ENCODE measurements at regions not wholly inside any gene's neighbourhood (a gene's known extent, or its start where the extent isn't known, plus 50 kb on each side); places are given as distances from the start of the nearest gene placed in this dataset.

GRCh38 chr1:114206392-114206791 lies 52.7 kb upstream of the SYT6 start:
- H3K4me1 Mint-ChIP-seq = no peaks in the 10 kb centered on the region
- ATAC-seq (no peak), DNase-seq (no peak)
- H3K36me3 Mint-ChIP-seq = no peaks in the 10 kb centered on the region
- peaks cover 71% of the 10 kb centered on the region for H3K27me3 Mint-ChIP-seq
- H3K9me3 Mint-ChIP-seq (ENCODE audit: low read depth) = no peaks in the 10 kb centered on the region
- no peak overlapping the region for H3K27ac Mint-ChIP-seq
- H3K4me3 Mint-ChIP-seq = no peak overlapping the region
- CTCF ChIA-PET = no interaction called here

- Mint-ChIP-seq H3K4me3 (no peak overlapping the region), H3K27me3 (peaks cover 75% of the 10 kb centered on the region), H3K4me1 (no peaks in the 10 kb centered on the region), H3K36me3 (no peaks in the 10 kb centered on the region), H3K27ac (no peak overlapping the region), H3K9me3 (ENCODE audit: low read depth) (no peaks in the 10 kb centered on the region)
- CTCF ChIA-PET = no interaction called here
- DNase-seq (peak; percentile 26), ATAC-seq (no peak)
These were observed 50.0 kb upstream of the SYT6 start for GRCh38 chr1:114203595-114204128.

Measured in activated CD8-positive, alpha-beta memory T cell treated with anti-CD3 and anti-CD28 coated beads, Interleukin-2, amount 10 ng/mL, durations not matched to agents 7 days and 5 days (primary cell).